ENCODE measurements at regions not wholly inside any gene's neighbourhood (a gene's known extent, or its start where the extent isn't known, plus 50 kb on each side); places are given as distances from the start of the nearest gene placed in this dataset.

- no peaks in the 10 kb centered on the region for H3K27me3 ChIP-seq (ENCODE audit: control insufficient read depth, insufficient read depth, low read length)
- H3K36me3 ChIP-seq (ENCODE audit: control insufficient read depth, insufficient read depth, low read length) = no peaks in the 10 kb centered on the region
- no peak overlapping the region for H3K9ac ChIP-seq (ENCODE audit: low read depth, low read length)
Observed at GRCh38 chr6:14426281-14426680, 308.7 kb downstream of the CD83 start.

GRCh38 chr6:14428269-14428668, 310.7 kb downstream of the CD83 start:
- no peaks in the 10 kb centered on the region for H3K9me3 ChIP-seq (ENCODE audit: control insufficient read depth, insufficient read depth, low read length)
- no peak overlapping the region for H3K9ac ChIP-seq (ENCODE audit: low read depth, low read length)
- no peaks in the 10 kb centered on the region for H3K27me3 ChIP-seq (ENCODE audit: control insufficient read depth, insufficient read depth, low read length)
- H3K36me3 ChIP-seq (ENCODE audit: control insufficient read depth, insufficient read depth, low read length) = no peaks in the 10 kb centered on the region
- no peak overlapping the region for H3K4me3 ChIP-seq (ENCODE audit: low read depth, low read length)
- H3K4me1 ChIP-seq (ENCODE audit: control insufficient read depth, insufficient read depth, low read length) = peaks cover 15% of the 10 kb centered on the region

More at GRCh38 chr6:14426281-14426680, 308.7 kb downstream of the CD83 start:
- Histone ChIP-seq H3K9me3 (ENCODE audit: control insufficient read depth, insufficient read depth, low read length) (no peaks in the 10 kb centered on the region), H3K4me3 (ENCODE audit: low read depth, low read length) (no peak overlapping the region), H3K4me1 (ENCODE audit: control insufficient read depth, insufficient read depth, low read length) (peaks cover 9% of the 10 kb centered on the region)

- Histone ChIP-seq H3K27me3 (ENCODE audit: control insufficient read depth, insufficient read depth, low read length) (no peaks in the 10 kb centered on the region), H3K4me1 (ENCODE audit: control insufficient read depth, insufficient read depth, low read length) (peaks cover 15% of the 10 kb centered on the region)
Observed at GRCh38 chr6:14429396-14429795, 311.8 kb downstream of the CD83 start.

GRCh38 chr6:14430218-14430617, 312.6 kb downstream of the CD83 start:
- Histone ChIP-seq H3K9me3 (ENCODE audit: control insufficient read depth, insufficient read depth, low read length) (no peaks in the 10 kb centered on the region), H3K27me3 (ENCODE audit: control insufficient read depth, insufficient read depth, low read length) (no peaks in the 10 kb centered on the region), H3K9ac (ENCODE audit: low read depth, low read length) (no peak overlapping the region), H3K36me3 (ENCODE audit: control insufficient read depth, insufficient read depth, low read length) (no peaks in the 10 kb centered on the region), H3K4me3 (ENCODE audit: low read depth, low read length) (no peak overlapping the region), H3K4me1 (ENCODE audit: control insufficient read depth, insufficient read depth, low read length) (peaks cover 15% of the 10 kb centered on the region)

More at GRCh38 chr6:14429396-14429795, 311.8 kb downstream of the CD83 start:
- Histone ChIP-seq H3K9ac (ENCODE audit: low read depth, low read length) (no peak overlapping the region), H3K9me3 (ENCODE audit: control insufficient read depth, insufficient read depth, low read length) (no peaks in the 10 kb centered on the region), H3K4me3 (ENCODE audit: low read depth, low read length) (no peak overlapping the region), H3K36me3 (ENCODE audit: control insufficient read depth, insufficient read depth, low read length) (no peaks in the 10 kb centered on the region)

GRCh38 chr6:14431385-14432330, 314.1 kb downstream of the CD83 start:
- H3K9me3 ChIP-seq (ENCODE audit: control insufficient read depth, insufficient read depth, low read length) = no peaks in the 10 kb centered on the region
- no peak overlapping the region for H3K9ac ChIP-seq (ENCODE audit: low read depth, low read length)
- H3K27me3 ChIP-seq (ENCODE audit: control insufficient read depth, insufficient read depth, low read length) = no peaks in the 10 kb centered on the region
- H3K36me3 ChIP-seq (ENCODE audit: control insufficient read depth, insufficient read depth, low read length) = no peaks in the 10 kb centered on the region
- H3K4me1 ChIP-seq (ENCODE audit: control insufficient read depth, insufficient read depth, low read length) = peaks cover 15% of the 10 kb centered on the region
- H3K4me3 ChIP-seq (ENCODE audit: low read depth, low read length) = no peak overlapping the region

- no peak overlapping the region for H3K4me3 ChIP-seq (ENCODE audit: low read depth, low read length)
- H3K9ac ChIP-seq (ENCODE audit: low read depth, low read length) = no peak overlapping the region
- peaks cover 6% of the 10 kb centered on the region for H3K4me1 ChIP-seq (ENCODE audit: control insufficient read depth, insufficient read depth, low read length)
- H3K36me3 ChIP-seq (ENCODE audit: control insufficient read depth, insufficient read depth, low read length) = no peaks in the 10 kb centered on the region
- no peaks in the 10 kb centered on the region for H3K9me3 ChIP-seq (ENCODE audit: control insufficient read depth, insufficient read depth, low read length)
- no peaks in the 10 kb centered on the region for H3K27me3 ChIP-seq (ENCODE audit: control insufficient read depth, insufficient read depth, low read length)
Observed at GRCh38 chr6:14434916-14435690, 317.5 kb downstream of the CD83 start.

DNA sequence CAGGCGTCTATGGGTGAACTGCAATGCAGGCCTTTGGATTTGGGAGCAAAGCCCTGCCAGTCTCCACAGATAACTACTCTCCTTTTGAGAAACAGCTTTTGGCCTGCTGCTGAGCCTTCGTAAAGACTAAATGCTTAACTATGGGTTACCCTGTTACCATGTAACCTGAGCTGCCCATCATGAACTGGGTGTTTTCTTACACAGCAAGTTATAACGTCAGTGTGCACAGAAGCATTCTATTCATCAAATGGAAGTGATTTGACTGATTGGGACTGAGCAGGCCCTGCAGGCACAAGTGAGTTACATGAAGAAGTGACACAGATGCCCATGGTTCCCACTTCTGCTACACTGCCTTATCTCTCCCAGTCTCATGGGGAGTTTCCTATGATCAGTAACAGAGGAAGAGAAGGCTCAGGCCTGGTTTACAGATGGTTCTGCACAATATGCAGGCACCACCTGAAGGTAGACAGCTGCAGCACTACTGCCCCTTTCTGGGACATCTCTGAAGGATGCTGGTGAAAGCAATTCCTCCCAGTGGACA, 319.1 kb downstream of the CD83 start:
- no peak overlapping the region for H3K9ac ChIP-seq (ENCODE audit: low read depth, low read length)
- H3K9me3 ChIP-seq (ENCODE audit: control insufficient read depth, insufficient read depth, low read length) = no peaks in the 10 kb centered on the region
- no peaks in the 10 kb centered on the region for H3K27me3 ChIP-seq (ENCODE audit: control insufficient read depth, insufficient read depth, low read length)
- no peaks in the 10 kb centered on the region for H3K36me3 ChIP-seq (ENCODE audit: control insufficient read depth, insufficient read depth, low read length)
- H3K4me1 ChIP-seq (ENCODE audit: control insufficient read depth, insufficient read depth, low read length) = peaks cover 6% of the 10 kb centered on the region
- no peak overlapping the region for H3K4me3 ChIP-seq (ENCODE audit: low read depth, low read length)

GRCh38 chr6:14439419-14439818, 321.8 kb downstream of the CD83 start:
- H3K4me1 ChIP-seq (ENCODE audit: control insufficient read depth, insufficient read depth, low read length) = no peaks in the 10 kb centered on the region

GRCh38 chr6:14440215-14440910, 322.8 kb downstream of the CD83 start:
- no peaks in the 10 kb centered on the region for H3K9me3 ChIP-seq (ENCODE audit: control insufficient read depth, insufficient read depth, low read length)
- H3K4me3 ChIP-seq (ENCODE audit: low read depth, low read length) = no peak overlapping the region
- no peak overlapping the region for H3K9ac ChIP-seq (ENCODE audit: low read depth, low read length)
- H3K36me3 ChIP-seq (ENCODE audit: control insufficient read depth, insufficient read depth, low read length) = no peaks in the 10 kb centered on the region
- H3K4me1 ChIP-seq (ENCODE audit: control insufficient read depth, insufficient read depth, low read length) = no peaks in the 10 kb centered on the region
- H3K27me3 ChIP-seq (ENCODE audit: control insufficient read depth, insufficient read depth, low read length) = no peaks in the 10 kb centered on the region

More at GRCh38 chr6:14439419-14439818, 321.8 kb downstream of the CD83 start:
- H3K36me3 ChIP-seq (ENCODE audit: control insufficient read depth, insufficient read depth, low read length) = no peaks in the 10 kb centered on the region
- H3K9ac ChIP-seq (ENCODE audit: low read depth, low read length) = no peak overlapping the region
- no peaks in the 10 kb centered on the region for H3K27me3 ChIP-seq (ENCODE audit: control insufficient read depth, insufficient read depth, low read length)
- no peak overlapping the region for H3K4me3 ChIP-seq (ENCODE audit: low read depth, low read length)
- H3K9me3 ChIP-seq (ENCODE audit: control insufficient read depth, insufficient read depth, low read length) = no peaks in the 10 kb centered on the region

DNA sequence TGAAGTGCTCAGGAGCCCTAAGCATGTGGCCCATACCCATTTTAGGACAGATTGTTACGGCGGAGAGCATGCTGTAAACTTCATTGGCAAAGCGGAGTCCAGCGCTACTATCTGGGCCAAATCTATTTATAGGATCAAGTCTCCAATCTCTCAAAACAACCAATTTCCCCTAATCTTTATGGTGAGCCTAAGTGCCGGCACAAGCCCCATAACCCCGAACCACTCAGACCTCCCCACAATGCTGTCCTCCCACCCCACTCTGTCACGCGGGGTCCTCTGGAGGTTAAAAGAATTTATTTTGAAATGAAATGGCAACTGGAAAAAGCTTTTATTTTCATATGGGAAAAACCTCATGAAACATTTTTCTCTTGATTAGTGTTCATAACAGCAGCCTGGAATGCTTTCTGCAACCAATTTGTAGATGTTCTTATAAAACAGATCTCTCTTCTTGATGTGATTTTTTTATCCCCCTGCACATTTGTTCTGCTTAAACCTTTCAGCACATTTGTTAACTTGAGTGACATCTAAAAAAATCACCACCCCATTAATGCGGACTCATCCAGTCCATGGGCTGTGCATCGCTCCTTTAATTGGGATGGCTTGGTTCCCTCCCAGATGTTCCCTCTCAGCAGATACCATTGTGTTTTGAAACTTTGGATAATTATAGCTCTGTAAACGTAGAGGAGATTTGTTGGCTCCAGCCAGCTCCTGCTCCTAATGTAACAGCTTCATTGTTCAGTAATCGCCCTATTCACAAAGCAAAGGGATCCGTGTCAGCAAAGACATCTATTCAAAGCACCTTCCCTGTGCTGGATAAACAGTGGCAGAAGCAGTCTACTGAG, 323.6 kb downstream of the CD83 start:
- no peak overlapping the region for H3K9ac ChIP-seq (ENCODE audit: low read depth, low read length)
- no peaks in the 10 kb centered on the region for H3K36me3 ChIP-seq (ENCODE audit: control insufficient read depth, insufficient read depth, low read length)
- H3K9me3 ChIP-seq (ENCODE audit: control insufficient read depth, insufficient read depth, low read length) = no peaks in the 10 kb centered on the region
- H3K4me1 ChIP-seq (ENCODE audit: control insufficient read depth, insufficient read depth, low read length) = no peaks in the 10 kb centered on the region
- H3K4me3 ChIP-seq (ENCODE audit: low read depth, low read length) = no peak overlapping the region
- H3K27me3 ChIP-seq (ENCODE audit: control insufficient read depth, insufficient read depth, low read length) = no peaks in the 10 kb centered on the region
